HG02759 (cell line): ENCODE measurements at regions not wholly inside any gene's neighbourhood (a gene's known extent, or its start where the extent isn't known, plus 50 kb on each side); places are given as distances from the start of the nearest gene placed in this dataset.
"Not testable (repeated sequence)": the region's sequence is repeated elsewhere in the genome, so short reads cannot be mapped to it uniquely, and the experiment has no call there.

Experiments used
- ATAC-seq: cut with Tn5 transposase; IDR thresholded peaks from one replicate; pipeline ENCODE4 v1.9.1; 2021; ENCODE audit warnings: mild to moderate bottlenecking, moderate library complexity; ENCODE audit not compliant: unreplicated experiment

DNA sequence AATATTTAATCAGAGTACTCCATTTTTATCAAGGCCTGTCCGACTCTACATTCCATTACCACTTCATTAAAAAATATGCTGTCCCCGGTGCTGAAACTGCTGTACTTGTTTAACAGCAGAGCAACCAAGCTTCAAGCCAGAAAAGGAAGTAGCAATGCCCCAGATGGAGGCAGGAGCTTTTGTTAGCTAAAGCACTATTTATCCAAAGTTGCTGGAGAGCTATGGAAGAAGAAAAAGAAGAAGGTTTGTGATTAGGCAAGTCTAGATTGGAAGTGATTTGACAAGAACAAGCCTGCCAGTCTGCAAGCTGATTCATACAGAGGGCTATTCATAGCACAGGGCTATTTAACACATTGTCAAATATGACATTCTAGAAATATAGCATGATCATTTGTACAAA, 160.9 kb upstream of the SPTLC3 start:
- no peak for ATAC-seq

DNA sequence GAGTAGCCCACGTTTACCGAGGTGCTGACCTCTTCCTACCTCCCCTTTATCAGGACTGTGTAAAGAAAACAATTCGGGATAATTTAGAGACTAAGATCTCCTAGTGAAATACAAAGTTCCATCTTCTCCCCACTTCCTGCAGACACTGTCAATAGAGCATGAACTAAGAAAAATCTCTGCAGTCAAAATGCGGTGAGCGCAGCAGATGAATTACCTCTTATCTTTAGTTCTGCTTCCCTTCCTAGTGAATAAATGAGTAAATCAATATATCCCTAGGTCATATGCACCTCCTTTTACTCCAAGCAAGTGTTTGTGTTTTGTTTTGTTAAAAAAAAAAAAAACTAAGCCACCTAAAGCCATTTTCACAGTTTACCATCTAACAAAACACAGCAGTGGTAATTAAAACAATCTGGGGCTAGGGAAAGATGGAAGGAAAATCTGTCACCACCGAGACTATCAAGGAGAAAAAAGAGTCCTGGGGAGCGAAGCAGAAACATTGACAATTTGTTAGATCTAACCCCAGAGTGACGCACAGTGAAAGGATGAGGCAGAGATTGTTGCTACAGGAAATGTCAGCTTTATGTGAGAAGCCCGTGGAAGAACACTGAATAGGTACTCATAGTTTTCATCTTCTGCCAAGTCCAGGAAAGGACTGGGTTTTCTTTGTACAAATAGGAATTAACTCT, 159.4 kb upstream of the SPTLC3 start:
- no peak for ATAC-seq

DNA sequence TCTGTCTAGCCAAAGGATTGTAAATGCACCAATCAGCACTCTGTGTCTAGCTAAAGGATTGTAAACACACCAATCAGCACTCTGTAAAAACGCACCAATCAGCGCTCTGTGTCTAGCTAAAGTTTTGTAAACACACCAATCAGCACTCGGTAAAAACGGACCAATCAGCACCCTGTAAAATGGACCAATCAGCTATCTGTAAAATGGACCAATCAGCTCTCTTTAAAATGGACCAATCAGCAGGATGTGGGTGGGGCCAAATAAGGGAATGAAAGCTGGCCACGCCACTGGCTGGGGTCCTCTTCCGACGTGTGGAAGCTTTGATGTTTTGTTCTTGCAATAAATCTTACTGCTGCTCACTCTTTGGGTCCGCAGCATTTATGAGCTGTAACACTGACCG, 151.1 kb upstream of the SPTLC3 start:
- ATAC-seq: not testable (repeated sequence)

DNA sequence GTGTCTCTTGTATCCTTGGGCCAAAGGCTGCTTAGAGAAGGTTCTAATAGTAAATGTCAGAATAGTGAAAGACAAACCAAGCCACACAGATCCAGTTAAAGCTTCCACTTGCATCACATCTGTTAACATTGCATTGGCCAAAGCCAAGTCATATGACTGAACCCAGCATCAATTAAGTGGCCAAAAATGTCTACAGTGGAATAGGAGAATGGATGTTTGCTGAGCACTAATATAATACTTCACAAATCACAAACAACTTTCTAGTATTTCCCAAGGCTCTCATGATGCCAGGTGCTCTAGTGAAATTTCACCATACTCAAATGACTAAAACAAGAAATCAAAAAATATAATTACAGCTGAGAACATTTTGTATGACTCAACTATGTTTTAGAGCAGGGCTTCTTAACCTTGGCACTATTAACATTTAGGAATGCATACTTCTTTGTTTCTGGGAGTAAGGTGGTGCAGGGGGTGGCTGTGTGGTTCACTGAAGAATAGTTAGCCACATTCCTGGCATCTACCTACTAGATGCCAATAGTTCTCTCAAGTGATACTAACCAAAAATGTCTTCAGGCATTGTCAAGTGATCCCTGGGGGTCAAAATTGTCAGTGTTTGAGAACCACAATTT, 148.0 kb upstream of the SPTLC3 start:
- ATAC-seq: no peak

DNA sequence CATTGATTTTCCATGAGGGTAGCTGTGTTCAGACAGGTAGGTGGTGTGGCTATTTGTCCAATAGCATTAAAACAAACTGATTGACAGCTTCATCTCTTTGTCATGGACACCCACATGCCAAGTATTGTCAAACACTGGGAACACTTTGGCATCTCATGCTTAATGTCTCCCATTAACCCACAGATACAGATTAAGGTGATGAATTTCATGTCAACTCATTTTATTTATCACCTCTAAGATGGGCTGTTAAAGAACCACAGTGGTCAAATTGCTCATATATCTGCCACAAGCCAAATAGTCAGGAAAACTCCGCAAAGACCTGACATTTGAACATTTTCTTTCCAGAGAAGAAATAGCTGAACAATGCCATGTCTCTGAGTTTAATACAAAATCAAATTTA, 139.1 kb upstream of the SPTLC3 start:
- no peak for ATAC-seq

DNA sequence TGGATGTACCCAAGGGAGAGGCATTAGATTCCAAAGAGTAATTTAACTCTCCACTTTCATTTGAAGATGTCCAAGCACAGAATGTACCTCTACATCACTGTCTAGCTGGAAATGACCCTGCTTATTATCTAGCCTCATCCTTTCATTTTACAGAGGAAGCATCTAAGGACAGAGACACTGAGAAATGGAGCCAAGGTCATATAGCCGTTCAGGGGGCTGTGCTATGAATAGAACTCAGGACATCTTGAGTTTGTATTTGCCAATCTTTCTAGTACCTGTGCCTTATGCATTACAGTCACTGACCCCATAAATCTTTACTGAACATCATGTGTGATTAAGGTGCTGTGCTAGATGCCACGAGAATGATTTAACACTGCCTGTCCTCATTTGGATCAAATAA, 138.2 kb upstream of the SPTLC3 start:
- ATAC-seq: no peak

DNA sequence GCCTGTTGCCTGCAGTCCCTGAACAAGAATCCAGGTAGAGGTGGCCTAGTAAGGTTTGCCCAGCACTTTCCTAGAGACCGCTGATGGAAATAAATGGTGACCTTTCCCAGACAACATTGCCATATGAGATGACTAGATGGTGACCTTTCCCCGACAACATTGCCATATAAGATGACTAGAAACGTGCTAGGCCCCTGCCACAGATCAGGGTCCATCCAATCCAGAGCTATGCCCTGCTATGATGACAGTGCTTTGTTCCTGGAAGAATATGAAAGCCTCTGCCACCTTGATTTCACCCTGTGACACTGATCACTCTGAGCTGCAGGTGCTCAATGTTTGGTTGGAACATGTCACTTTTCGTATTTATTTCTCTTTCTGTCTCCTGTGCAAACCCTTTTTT, 133.8 kb upstream of the SPTLC3 start:
- ATAC-seq: no peak

DNA sequence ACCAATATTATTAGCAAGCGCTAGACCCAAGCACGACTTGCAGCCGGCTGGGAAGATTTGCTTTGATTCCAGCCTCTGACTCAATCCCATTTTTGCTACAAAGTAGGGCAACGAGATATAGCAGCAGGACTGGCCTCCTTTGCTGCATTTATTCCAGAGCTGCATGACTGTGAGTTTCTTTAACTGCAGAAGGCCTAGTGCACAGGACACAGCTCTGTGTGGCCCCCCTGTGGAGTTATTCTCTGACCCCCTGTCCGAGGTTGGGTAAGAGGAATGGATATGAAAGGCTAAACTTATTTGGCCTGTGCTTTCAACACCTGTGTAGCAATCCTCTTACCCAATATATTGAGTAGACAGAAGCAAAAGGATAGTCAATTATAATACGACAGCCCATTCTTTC, 133.3 kb upstream of the SPTLC3 start:
- no peak for ATAC-seq

DNA sequence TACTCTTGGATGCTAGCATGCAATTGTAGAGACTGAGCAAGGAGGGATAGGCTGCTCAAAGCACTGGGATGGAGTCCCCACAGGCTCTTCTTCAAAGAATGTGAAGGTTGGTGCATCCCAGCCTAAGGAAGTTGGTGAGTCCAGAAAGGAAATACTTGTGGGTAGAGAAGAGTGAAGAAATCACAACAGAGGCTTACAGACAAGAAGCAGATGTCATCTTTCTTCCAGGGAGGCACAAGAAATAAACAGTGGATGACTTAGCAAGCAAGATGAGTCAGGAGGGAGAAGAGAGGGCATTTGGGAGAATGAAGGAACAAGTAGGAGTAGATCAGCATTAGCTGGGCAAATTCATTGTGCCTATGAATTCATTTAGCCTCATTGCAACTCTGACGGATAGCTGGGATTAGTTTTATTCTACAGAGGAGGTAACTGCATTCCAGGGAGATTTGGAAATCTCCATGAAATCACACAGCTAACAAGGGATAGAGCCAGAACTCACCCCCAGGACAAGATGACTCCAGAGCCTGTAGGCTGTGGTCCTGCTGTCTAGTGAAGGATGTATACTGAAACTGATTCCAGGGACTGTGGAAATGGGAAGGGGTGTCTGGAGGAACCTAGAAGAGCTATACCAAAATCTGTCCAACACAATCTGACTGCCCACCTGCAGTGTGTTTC, 125.8 kb upstream of the SPTLC3 start:
- no peak for ATAC-seq

DNA sequence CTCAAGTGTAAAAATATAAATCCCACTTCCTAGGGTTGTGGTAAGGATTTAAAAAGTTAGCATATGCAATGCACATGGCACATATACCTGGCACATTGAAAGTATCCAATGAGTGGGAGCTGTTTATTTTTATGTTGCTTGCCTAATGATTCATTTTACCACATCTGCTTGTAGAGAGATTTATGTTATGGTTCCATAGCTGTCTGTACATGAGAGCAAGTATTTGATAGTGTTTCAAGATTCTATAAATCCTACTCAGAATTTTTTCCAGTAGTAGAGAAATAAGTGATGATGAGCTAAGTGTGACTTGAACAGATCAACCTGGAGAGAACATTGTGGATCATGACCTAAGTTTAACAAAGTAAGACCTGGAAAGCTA, 125.3 kb upstream of the SPTLC3 start:
- ATAC-seq: no peak

DNA sequence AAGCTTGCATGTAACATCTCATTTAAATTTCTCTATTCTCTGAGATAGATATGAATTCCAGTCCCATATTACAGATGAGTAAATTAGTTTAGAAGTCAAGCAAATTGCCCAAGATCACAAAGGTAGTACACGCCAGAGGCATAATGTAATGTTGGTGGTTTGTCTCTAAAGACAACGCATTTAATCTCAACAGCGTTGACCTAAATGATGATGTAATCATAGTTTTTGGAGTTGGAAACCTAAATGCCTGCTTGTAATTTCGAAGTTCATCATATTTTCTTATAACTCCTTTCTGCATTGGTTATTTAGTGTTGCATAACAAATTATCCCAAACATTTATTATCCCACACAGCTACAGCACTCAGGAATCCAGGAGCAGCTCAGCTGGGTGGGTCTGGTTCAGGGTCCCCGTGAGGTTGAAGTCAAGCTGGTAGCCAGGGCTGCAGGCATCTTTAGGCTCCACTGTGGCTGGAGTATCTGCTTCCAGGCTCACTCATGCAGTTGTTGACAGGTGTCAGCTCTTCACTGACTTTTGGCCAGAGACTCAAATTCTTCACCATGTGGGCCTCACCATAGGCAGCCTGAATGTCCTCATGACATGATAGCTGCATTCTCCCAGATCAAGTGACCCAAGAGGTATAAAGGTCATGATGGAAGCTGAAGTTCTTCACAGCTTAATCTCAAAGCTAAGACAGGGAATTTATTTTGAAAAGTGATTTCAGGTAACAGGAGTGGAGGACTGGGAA, 122.0 kb upstream of the SPTLC3 start:
- no peak for ATAC-seq

DNA sequence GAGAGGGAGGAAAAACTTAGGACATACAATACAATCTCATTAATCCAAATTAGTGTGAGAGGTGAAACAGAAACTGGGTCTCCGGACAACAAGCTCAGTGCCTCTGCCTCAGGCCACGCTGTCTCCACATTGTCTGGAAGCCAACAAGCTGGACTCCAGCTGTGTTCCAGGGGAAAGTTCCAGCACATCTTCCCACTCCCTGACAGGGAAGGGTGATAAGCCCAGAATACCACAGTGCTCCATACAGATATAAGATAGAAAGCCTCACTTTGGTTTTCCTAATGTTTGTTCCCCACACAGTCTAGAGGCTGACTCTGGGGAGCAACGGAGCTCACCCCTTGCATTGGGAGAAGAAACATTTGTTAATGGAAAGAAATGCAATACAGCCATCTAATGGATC, 117.1 kb upstream of the SPTLC3 start:
- no peak for ATAC-seq

DNA sequence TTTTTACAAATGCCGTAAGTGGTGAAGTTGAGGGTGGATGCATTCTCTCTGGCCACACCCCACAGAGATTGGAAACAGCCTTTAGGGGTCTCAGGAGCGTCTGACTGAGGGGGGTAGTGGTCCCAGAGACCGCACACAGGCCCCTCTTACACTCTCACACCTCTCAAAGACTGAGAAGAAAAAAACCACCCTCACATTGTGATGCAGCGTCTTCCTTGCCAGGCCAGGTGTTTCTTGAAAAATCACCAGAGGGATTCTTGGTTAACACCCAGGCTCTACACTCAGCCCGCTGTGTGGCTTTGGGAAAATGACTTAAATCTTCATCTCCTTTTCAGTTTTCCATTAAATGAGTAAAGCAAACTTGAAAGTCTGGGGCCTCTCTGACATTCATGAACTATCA, 115.8 kb upstream of the SPTLC3 start:
- ATAC-seq: no peak

DNA sequence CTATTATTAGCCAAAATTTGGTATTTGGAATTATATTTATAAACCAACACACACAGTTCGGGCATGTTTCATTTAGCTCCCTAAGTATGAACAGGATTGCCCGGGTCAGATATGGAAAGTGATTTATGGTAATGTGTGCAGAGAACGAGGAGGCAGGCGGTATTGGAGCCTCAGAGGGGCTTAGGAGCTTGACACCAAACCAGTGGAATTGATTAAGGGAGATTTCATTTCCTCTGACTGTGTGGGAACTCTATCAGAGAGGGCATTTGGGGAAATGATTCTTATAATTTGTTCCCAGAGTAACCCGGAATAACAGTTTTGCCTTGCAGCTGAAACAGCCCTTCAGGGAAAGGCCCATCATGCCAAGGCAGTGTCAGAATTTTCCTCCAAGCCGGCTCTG, 115.1 kb upstream of the SPTLC3 start:
- ATAC-seq: no peak

DNA sequence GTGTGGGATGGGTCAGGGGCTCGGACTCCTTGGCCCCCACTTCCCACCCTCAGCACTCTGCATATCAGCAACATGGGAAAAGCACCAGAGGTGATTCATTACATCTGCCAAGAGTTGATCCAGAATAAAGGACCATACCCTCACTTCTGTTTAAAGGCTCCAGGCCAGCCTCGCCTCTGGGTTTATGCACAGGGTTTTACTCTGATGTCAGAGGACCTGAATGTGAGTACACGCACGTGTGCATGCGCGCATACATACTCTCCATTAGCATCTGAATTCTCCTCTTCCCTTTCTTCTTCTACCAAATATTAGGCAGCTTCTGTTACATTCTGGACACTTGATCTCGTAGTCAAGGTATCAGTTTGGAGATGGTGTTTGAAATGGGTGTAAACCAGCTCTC, 114.7 kb upstream of the SPTLC3 start:
- no peak for ATAC-seq

DNA sequence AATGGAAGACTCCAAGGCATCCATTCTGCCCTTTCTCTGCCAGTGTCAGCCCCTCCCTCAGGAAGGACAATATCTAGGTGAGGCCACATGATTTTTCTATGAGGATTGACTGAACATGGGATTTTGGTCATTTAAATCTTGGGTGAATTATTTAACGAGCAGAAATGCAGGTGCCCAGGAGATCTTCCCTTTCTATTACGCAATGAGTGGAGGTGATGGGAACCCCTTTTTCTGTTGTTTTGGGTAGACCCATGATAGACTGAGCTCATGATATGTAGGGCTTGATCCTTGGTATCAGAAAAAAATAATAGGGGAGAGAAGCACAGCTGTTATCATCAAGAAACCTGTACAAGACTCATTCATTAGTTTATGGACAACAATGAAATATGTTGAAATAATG, 112.6 kb upstream of the SPTLC3 start:
- no peak for ATAC-seq

DNA sequence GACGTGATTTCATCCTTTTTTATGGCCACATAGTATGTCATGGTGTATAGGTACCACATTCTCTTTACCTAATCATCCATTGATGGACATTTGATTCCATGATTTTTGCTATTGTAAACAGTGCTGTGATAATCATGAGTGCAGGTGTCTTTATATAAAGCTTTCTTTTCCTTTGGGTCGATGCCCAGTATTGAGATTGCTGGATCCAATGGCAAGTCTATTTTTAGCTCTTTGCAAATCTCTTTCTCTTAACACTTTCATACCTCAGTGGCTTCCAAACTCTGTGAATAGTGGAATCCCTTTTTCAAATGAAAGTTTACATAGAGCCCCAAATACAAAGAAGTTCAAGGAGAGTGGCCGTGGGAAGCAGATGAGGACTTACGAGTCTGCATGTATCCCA, 105.8 kb upstream of the SPTLC3 start:
- ATAC-seq: no peak

DNA sequence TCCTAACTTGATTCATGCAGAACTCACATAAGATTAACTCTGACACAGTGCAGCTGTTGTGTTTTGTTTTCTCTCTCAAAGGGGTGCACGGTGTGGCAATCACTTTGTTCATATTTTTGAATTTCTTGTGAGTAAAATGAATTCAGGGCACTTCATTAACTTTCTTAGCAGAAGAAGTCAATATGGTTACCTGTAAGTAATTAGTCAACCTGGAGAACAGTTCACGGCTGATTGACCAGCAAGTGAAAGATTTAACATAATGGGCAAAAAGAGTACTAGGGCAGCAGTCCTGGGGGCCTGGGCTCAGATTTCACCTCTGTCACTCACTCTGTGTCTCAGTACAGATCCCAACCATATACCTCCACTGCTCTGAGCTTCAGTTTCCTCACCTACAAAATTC, 102.4 kb upstream of the SPTLC3 start:
- no peak for ATAC-seq

DNA sequence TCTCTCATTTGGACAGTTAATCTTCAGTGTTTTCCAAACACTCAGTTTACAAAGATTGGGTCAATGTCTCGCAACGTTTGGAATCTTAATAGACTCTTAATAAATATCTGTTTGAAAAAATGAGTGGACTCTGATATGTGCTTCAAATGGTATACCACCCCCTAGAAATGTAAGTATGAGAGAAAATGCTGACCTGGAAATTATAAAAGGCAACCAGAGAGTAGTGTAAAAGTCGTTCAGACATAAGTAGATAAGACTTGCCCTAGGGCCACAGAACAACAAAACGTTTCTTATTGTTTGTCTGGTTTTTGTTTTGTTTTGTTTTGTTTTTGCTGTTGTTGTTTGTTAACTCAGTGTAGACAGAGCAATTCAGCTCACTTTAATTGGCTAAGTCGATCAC, 97.4 kb upstream of the SPTLC3 start:
- ATAC-seq: no peak

DNA sequence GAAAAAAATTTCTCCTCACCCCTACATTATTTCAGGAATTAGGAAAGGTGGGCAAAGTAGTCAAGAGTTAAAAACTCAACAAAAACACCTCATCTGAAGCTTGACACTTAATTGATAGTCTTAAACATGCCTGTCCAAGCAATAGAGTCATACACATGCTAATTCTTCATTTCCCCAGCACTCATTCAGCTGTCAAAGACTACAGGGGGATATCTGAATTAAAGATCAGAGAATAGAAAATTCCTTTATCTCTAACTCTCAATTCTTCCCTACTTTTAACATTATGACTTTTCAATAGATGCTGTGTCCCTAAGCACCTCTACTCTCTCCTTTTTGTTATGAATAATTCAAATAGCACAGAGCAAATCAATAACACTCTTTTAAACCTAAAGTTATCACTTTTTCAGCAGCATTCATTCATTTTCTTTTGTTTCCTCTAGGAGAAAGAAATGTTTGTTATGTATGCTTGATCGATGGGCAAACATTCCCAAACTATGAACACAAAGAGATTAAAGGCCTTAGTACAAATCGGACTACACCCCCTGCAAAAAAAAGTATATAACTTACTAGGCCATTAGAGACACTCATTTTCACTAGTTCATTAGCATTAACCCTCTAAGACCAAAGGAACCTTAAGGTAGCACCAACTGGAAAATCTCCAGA, 94.9 kb upstream of the SPTLC3 start:
- ATAC-seq: no peak

DNA sequence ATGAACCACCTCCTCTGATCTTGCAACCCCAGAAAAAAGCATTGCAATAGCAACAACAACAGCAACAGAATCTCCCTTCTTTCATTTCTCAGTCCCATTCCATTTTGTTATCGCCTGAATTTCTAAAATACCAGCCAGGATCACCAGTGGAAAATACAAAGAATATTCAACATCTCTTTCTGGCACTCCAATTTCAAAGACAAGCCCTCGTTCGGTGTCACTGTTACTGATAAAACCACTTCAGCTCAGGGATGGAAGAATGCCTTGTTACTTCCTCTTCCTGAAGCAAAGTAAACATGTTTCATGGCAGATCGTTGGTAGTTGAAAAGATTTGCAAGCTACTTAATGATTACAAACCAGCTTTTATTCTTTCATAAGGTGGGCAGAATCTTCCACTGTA, 94.0 kb upstream of the SPTLC3 start:
- no peak for ATAC-seq
